ENCODE measurements at regions not wholly inside any gene's neighbourhood (a gene's known extent, or its start where the extent isn't known, plus 50 kb on each side); places are given as distances from the start of the nearest gene placed in this dataset.

- Histone ChIP-seq H3K27ac (no peak overlapping the region), H3K4me3 (no peak overlapping the region)
- no peak for TF ChIP-seq CTCF (IDR thresholded peaks at IDR 0.05)
- no peak for DNase-seq (ENCODE audit: low spot score)
Observed at GRCh38 chr2:82857967-82858366, 1601.1 kb downstream of the SUCLG1 start.

GRCh38 chr2:82853299-82853698 is 1605.8 kb downstream of the SUCLG1 start:
- DNase-seq (ENCODE audit: low spot score) = no peak
- TF ChIP-seq CTCF (IDR thresholded peaks at IDR 0.05) = no peak
- no peak overlapping the region for H3K4me3 ChIP-seq
- no peak overlapping the region for H3K27ac ChIP-seq

GRCh38 chr2:82852787-82853186 is 1606.3 kb downstream of the SUCLG1 start:
- no peak for TF ChIP-seq CTCF (IDR thresholded peaks at IDR 0.05)
- H3K27ac ChIP-seq = no peak overlapping the region
- no peak for DNase-seq (ENCODE audit: low spot score)
- no peak overlapping the region for H3K4me3 ChIP-seq

- Histone ChIP-seq H3K27ac (no peak overlapping the region), H3K4me3 (no peak overlapping the region)
- TF ChIP-seq CTCF (IDR thresholded peaks at IDR 0.05) = no peak
- no peak for DNase-seq (ENCODE audit: low spot score)
Observed at GRCh38 chr2:82848285-82848684, 1610.8 kb downstream of the SUCLG1 start.

DNA sequence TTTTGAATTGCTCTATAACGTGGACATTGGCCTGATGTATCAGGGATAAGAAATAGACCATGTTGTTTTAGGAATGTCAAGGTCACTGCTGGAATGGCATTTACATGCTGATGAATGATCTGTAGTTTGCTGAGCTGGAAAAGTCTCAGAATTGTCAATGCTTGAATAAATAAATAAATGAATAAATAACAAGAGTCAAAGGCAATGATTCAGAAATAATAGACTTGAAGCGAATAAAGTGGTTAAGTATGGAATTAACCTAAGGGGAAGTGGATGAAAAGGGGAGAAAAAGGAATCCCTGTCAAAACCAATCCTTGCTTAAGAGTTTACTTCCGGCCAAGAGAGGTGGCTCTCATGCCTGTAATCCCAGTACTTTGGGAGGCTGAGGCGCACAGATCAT is 1620.0 kb downstream of the SUCLG1 start:
- Histone ChIP-seq H3K27ac (no peak overlapping the region), H3K4me3 (no peak overlapping the region)
- TF ChIP-seq CTCF (IDR thresholded peaks at IDR 0.05) = no peak
- no peak for DNase-seq (ENCODE audit: low spot score)

- TF ChIP-seq CTCF (IDR thresholded peaks at IDR 0.05) = no peak
- H3K4me3 ChIP-seq = no peak overlapping the region
- DNase-seq (ENCODE audit: low spot score) = no peak
- H3K27ac ChIP-seq = no peak overlapping the region
Observed at GRCh38 chr2:82837588-82838304, 1621.3 kb downstream of the SUCLG1 start.

- no peak for DNase-seq (ENCODE audit: low spot score)
- Histone ChIP-seq H3K27ac (no peak overlapping the region), H3K4me3 (no peak overlapping the region)
- TF ChIP-seq CTCF (IDR thresholded peaks at IDR 0.05) = no peak
Observed at GRCh38 chr2:82834893-82835292, 1624.2 kb downstream of the SUCLG1 start.

Measured in coronary artery (tissue), 2 donors.